SU-DHL-6 (cell line): ENCODE measurements at regions not wholly inside any gene's neighbourhood (a gene's known extent, or its start where the extent isn't known, plus 50 kb on each side); places are given as distances from the start of the nearest gene placed in this dataset.

ENCODE experiments used
- EZH2phosphoT487 ChIP-seq: fragments of 200-600 bp; sonication (generic), shearing (Covaris generic); conservative IDR thresholded peaks from 2 replicates; pipeline ENCODE4 v1.6.1; 2018; ENCODE audit warnings: mild to moderate bottlenecking, antibody characterized with exemption, low read length, moderate library complexity, mixed read lengths
- TF ChIP-seq, protein P1 (sequence below): fragments of 200-600 bp; sonication (generic); IDR thresholded peaks from one replicate; pipeline ENCODE4 v1.5.1; 2017; ENCODE audit warnings: antibody characterized with exemption, mild to moderate bottlenecking, low read length, moderate library complexity; ENCODE audit not compliant: insufficient read depth, poor library complexity, severe bottlenecking

DNA sequence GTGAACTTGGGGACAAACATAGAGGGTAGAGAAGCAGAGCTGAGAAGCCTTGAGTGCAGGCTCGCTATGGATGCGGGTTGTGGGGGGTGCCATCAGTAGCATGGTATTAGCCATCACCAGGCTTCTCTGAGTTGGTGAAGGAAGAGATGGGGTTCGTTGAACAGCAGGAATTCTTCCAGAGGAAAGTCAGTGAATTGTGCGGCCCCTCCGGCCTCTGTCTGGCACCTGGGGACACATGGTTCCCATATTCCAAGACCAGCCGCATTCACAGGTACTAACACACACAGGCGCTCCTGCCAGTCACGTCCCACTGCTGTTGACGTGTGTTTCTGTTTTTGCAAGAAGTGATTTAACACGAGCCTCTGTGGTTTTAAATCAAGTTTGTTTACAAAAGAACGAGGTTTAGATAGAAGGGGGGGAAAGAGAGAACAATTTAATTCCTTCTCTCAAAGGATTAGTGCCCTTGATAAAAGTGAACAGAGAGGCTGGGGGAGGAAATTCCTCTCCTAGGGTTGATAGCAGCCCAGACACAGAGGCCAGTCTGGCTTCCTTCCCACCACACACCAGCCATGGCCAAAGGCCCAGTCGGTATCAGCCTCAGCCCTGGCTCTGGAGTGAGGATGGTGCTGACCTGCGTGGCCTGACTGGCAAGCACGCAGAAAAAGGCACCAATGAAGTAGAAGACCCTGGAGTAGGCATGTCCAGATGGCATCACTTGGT is 252.6 kb upstream of the IGFBP3 start:
- TF ChIP-seq, protein P1, sequence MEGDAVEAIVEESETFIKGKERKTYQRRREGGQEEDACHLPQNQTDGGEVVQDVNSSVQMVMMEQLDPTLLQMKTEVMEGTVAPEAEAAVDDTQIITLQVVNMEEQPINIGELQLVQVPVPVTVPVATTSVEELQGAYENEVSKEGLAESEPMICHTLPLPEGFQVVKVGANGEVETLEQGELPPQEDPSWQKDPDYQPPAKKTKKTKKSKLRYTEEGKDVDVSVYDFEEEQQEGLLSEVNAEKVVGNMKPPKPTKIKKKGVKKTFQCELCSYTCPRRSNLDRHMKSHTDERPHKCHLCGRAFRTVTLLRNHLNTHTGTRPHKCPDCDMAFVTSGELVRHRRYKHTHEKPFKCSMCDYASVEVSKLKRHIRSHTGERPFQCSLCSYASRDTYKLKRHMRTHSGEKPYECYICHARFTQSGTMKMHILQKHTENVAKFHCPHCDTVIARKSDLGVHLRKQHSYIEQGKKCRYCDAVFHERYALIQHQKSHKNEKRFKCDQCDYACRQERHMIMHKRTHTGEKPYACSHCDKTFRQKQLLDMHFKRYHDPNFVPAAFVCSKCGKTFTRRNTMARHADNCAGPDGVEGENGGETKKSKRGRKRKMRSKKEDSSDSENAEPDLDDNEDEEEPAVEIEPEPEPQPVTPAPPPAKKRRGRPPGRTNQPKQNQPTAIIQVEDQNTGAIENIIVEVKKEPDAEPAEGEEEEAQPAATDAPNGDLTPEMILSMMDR, result no peak
- TF ChIP-seq EZH2phosphoT487, result no peak
